ENCODE measurements at regions not wholly inside any gene's neighbourhood (a gene's known extent, or its start where the extent isn't known, plus 50 kb on each side); places are given as distances from the start of the nearest gene placed in this dataset.

- no TSS peak for BruUV-seq (replicated peaks)
- intact Hi-C loops (cut with micrococcal nuclease) = no loop called here
- H3K4me3 Mint-ChIP-seq (ENCODE audit: unreplicated experiment) = no peak overlapping the region
- peak overlapping the region; percentile 93 for H3K27ac Mint-ChIP-seq (ENCODE audit: low read depth, unreplicated experiment)
- no peaks in the 10 kb centered on the region for H3K9me3 Mint-ChIP-seq (ENCODE audit: unreplicated experiment)
- CTCF ChIA-PET = interaction anchor here (0.6 to 1.2 kb wide), 3 partner anchors 43 to 315 kb away, joined by 3 read pairs; no protein-coding TSS in a partner anchor
- H3K4me1 Mint-ChIP-seq (ENCODE audit: insufficient read depth, unreplicated experiment) = peaks cover 48% of the 10 kb centered on the region
- DNase-seq (ENCODE audit: unreplicated experiment) = no peak
- peaks cover 49% of the 10 kb centered on the region for H3K36me3 Mint-ChIP-seq (ENCODE audit: insufficient read depth, unreplicated experiment)
- POLR2A ChIA-PET = interaction anchor here (0.6 kb wide), 1 partner anchor 86 kb away, joined by 4 read pairs; no protein-coding TSS in a partner anchor
- no peak for TF ChIP-seq CTCF (IDR thresholded peaks at IDR 0.05; ENCODE audit: unreplicated experiment)
- no peaks in the 10 kb centered on the region for H3K27me3 Mint-ChIP-seq (ENCODE audit: insufficient read depth, unreplicated experiment)
Observed at GRCh38 chr17:72409405-72410002, 288.7 kb downstream of the SOX9 start.

DNA sequence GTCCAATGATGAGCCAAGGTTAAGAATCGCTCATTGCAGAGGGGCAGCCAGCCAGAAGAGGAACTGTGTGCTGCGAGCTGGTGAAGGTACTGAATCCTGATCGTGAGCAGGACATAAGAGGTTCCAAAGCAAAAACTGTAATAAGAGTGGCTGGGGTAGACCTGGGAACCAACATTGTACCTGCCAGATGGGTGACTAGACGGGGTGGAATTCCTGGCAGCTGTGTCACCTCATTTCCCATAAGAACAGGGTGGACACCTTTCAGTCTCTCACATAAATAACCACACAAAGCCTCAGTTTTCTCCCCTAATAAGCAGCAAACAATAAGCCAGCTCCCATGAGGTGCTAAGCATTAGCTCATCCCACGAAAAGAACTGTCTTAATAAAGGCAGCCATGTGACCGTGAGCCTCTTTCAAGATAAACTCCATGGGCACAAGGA lies 290.3 kb downstream of the SOX9 start:
- peaks cover 52% of the 10 kb centered on the region for H3K36me3 Mint-ChIP-seq (ENCODE audit: insufficient read depth, unreplicated experiment)
- intact Hi-C loops (cut with micrococcal nuclease) = no loop called here
- H3K4me1 Mint-ChIP-seq (ENCODE audit: insufficient read depth, unreplicated experiment) = peaks cover 55% of the 10 kb centered on the region
- TF ChIP-seq CTCF (IDR thresholded peaks at IDR 0.05; ENCODE audit: unreplicated experiment) = no peak
- no peaks in the 10 kb centered on the region for H3K27me3 Mint-ChIP-seq (ENCODE audit: insufficient read depth, unreplicated experiment)
- no peaks in the 10 kb centered on the region for H3K9me3 Mint-ChIP-seq (ENCODE audit: unreplicated experiment)
- no TSS peak for BruUV-seq (replicated peaks)
- DNase-seq (ENCODE audit: unreplicated experiment) = peak; percentile 83
- H3K4me3 Mint-ChIP-seq (ENCODE audit: unreplicated experiment) = peak overlapping the region; percentile 19
- ChIA-PET POLR2A (interaction anchor here (0.6 to 2.0 kb wide), 7 partner anchors 10 to 1764 kb away, joined by 3 to 5 read pairs (median 3); no protein-coding TSS in a partner anchor), CTCF (interaction anchor here (0.6 kb wide), 1 partner anchor 982 kb away, joined by 4 read pairs; no protein-coding TSS in a partner anchor)
- H3K27ac Mint-ChIP-seq (ENCODE audit: low read depth, unreplicated experiment) = peak overlapping the region; percentile 93

DNA sequence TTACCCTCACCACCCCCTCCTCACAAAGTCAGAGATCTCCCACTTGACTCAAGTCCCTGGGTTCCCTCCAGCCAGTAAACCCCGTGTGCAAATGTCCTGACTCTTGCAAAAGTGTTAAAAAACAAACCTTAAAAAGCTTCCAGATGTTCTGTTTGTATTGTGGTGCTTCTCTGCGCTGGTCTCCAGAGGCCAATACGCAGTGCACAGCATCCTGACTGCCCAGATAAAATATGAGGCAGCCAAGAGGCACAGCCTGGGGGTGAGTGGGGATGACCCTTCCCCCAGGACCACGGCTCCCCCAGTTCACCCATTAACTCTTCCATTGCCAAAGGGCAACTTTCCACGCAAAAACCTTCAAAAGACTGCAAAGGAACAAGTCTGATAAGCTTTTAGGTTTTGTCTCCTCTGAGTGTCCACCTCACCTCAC lies 291.8 kb downstream of the SOX9 start:
- H3K4me1 Mint-ChIP-seq (ENCODE audit: insufficient read depth, unreplicated experiment) = peaks cover 51% of the 10 kb centered on the region
- no peak for TF ChIP-seq CTCF (IDR thresholded peaks at IDR 0.05; ENCODE audit: unreplicated experiment)
- intact Hi-C loops (cut with micrococcal nuclease) = no loop called here
- H3K27ac Mint-ChIP-seq (ENCODE audit: low read depth, unreplicated experiment) = no peak overlapping the region
- peaks cover 67% of the 10 kb centered on the region for H3K36me3 Mint-ChIP-seq (ENCODE audit: insufficient read depth, unreplicated experiment)
- H3K4me3 Mint-ChIP-seq (ENCODE audit: unreplicated experiment) = no peak overlapping the region
- no TSS peak for BruUV-seq (replicated peaks)
- ChIA-PET CTCF (interaction anchor here (0.7 kb wide), 1 partner anchor 1174 kb away, joined by 3 read pairs; no protein-coding TSS in a partner anchor), POLR2A (interaction anchor here (0.7 kb wide), 1 partner anchor 316 kb away, joined by 3 read pairs; no protein-coding TSS in a partner anchor)
- no peak for DNase-seq (ENCODE audit: unreplicated experiment)
- no peaks in the 10 kb centered on the region for H3K27me3 Mint-ChIP-seq (ENCODE audit: insufficient read depth, unreplicated experiment)
- H3K9me3 Mint-ChIP-seq (ENCODE audit: unreplicated experiment) = no peaks in the 10 kb centered on the region

DNA sequence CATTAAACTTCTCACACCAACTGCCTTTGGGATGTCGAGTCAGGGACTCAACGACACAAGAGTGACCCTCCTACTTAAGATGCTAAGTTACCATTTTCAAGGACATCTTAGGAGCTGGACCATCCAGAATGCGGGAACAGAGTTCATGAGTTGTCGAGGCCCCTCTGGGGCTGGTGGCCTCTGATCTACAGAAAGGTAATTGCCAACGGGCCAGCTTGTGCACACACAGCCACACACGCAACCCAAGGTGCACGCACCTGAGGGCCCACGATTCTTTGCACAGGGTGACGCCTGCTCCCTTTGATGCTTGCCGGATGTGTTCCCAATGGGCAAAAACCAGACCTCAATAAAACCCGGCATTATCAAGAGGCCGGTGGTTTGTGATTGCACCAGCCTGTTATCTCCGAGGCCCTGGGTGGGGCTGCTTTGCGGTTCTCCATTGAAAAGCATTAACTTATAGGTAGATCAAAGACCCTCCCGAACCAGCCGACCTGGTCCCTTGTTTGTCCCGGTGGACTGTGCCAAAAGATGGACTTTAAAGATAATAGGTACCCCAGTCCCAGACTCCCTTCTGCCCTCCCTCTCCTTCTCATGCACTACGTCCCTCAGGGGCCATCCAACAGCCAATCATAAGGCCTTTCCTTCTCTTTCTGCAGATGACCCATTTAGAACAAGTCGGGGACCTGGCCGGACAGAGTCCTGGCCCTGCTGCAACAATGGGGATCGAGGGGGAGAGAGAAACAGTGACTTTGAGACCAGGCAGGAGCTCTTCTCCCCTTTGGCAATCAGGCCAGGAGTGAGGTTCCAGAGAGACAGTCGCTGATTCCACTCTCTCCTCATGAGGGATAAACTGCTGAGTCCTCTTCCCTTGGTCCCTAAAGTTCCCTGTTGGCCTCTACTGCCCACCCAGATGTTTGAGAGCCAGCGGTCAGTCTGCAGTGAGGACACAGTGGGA lies 292.5 kb downstream of the SOX9 start:
- Mint-ChIP-seq H3K9me3 (ENCODE audit: unreplicated experiment) (peaks cover 5% of the 10 kb centered on the region), H3K4me1 (ENCODE audit: insufficient read depth, unreplicated experiment) (peaks cover 44% of the 10 kb centered on the region), H3K36me3 (ENCODE audit: insufficient read depth, unreplicated experiment) (peaks cover 70% of the 10 kb centered on the region), H3K27me3 (ENCODE audit: insufficient read depth, unreplicated experiment) (no peaks in the 10 kb centered on the region), H3K27ac (ENCODE audit: low read depth, unreplicated experiment) (no peak overlapping the region), H3K4me3 (ENCODE audit: unreplicated experiment) (no peak overlapping the region)
- no TSS peak for BruUV-seq (replicated peaks)
- intact Hi-C loops (cut with micrococcal nuclease) = no loop called here
- ChIA-PET POLR2A (interaction anchor here (0.7 to 1.2 kb wide), 2 partner anchors 10 to 317 kb away, joined by 3 read pairs; no protein-coding TSS in a partner anchor), CTCF (no interaction called here)
- no peak for DNase-seq (ENCODE audit: unreplicated experiment)
- TF ChIP-seq CTCF (IDR thresholded peaks at IDR 0.05; ENCODE audit: unreplicated experiment) = no peak
